Stomach (tissue), 8 donors: ENCODE measurements at regions not wholly inside any gene's neighbourhood (a gene's known extent, or its start where the extent isn't known, plus 50 kb on each side); places are given as distances from the start of the nearest gene placed in this dataset.

Experiments
- DNase-seq, 2 donors: peaks; one replicate each; pipeline versions ENCODE4 v3.0.0 to v3.0.0-alpha.2; 2013 to 2019
- H3K27ac ChIP-seq, 5 donors: fragments of 200-600 bp in 4 of 5; sonication (generic) in 4 of 5; one replicate each; pipeline ENCODE4 v1.5.1; 2013 to 2019; ENCODE audit warnings: mild to moderate bottlenecking in 1 of 5, moderate library complexity in 1 of 5
- H3K27me3 ChIP-seq, 3 donors: fragments of 200-600 bp; sonication (generic); one replicate each; pipeline ENCODE4 v1.5.1; 2017 to 2019; ENCODE audit warnings: mixed run types in 1 of 3
- H3K36me3 ChIP-seq, 4 donors: fragments of 200-600 bp; sonication (generic); 1 replicate in 3 of 4; 2 replicates in 1 of 4; pipeline ENCODE4 v1.5.1; 2016 to 2019
- H3K4me1 ChIP-seq, 4 donors: fragments of 200-600 bp; sonication (generic); one replicate each; pipeline ENCODE4 v1.5.1; 2016 to 2019
- H3K4me3 ChIP-seq, 4 donors: fragments of 200-600 bp; sonication (generic) in 3 of 4; one replicate each; pipeline ENCODE4 v1.5.1; 2016 to 2019; ENCODE audit warnings: mild to moderate bottlenecking in 1 of 4
- H3K9me3 ChIP-seq, 4 donors: fragments of 200-600 bp; sonication (generic); one replicate each; pipeline ENCODE4 v1.5.1; 2016 to 2019
- EP300 ChIP-seq: sonication (generic); formaldehyde crosslinking; IDR thresholded peaks from one replicate; pipeline ENCODE4 v1.6.1; 2017; ENCODE audit warnings: antibody characterized with exemption
- POLR2A ChIP-seq, 4 donors: fragments of 450-650 bp; IDR thresholded peaks; one replicate each; pipeline ENCODE4 v1.6.1; 2016; ENCODE audit warnings: antibody characterized with exemption in 4 of 4, control low read depth in 2 of 4, mild to moderate bottlenecking in 1 of 4, moderate library complexity in 1 of 4
- POLR2AphosphoS5 ChIP-seq, 3 donors: sonication (generic); formaldehyde crosslinking; IDR thresholded peaks; one replicate each; pipeline ENCODE4 v1.6.1; 2016; ENCODE audit warnings: antibody characterized with exemption in 3 of 3
- WGBS, 5 donors: extraction: QIAGEN DNeasy Blood & Tissue Kit in 3 of 5; methylation state at CpG; one replicate each; pipeline versions ENCODE4 v1.1.5 to v1.1.7; 2013 to 2018; 5-methylcytosine and 5-hydroxymethylcytosine counted together
- intact Hi-C: fragments of 100-400 bp; cut with DNase I; formaldehyde crosslinking; loops from one replicate; pipeline ENCODE4 v1.15.1; 2023; ENCODE audit warnings: low total_unique reads
- TF ChIP-seq, protein P1 (sequence below), 7 experiments: fragments of 450-650 bp in 4 of 7; fragments of 200-600 bp in 3 of 7; sonication (generic) in 3 of 7; IDR thresholded peaks; one replicate each; pipeline ENCODE4 v1.5.1; 2016 to 2019; ENCODE audit warnings: antibody characterized with exemption in 7 of 7, control low read depth in 2 of 7, mild to moderate bottlenecking in 1 of 7
- donor health status: healthy with polysubstance abuse.
- donor health status: Bipolar disorder and iron deficiency.
- donor health status: healthy.

DNA sequence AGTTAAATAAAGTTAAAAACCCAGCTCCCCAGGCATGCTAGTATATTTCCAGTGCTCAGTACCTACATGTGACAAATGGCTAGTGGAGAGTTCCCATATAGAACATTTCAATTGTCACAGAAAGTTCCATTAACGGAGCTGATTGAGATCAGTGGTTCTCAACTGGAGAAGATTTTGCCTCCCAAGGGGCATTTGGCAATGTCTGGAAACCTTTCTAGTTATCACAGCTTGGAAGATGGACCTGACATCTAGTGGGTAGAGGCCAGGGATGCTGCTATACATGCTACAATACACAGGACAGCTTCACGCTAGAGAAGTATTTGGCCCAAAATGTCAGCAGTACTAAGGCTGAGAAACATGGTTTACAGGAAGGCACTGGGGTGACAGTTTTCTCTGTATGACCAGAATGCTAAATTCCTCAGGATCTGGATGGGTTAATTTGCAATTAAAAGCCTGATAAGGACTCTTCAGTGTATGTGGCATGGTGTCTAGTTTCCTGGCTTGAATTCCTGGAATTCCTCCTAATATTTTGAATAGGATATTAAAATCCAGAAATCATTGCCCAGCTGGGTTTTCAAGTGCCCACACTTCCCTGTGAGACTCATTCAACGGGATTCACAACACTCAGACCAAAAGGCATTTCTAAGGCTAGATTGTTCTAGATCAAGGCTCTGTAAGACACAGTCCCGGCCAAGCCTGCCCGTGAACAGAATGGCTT is 84.7 kb upstream of the SALL4 start:
- Histone ChIP-seq H3K36me3 (no peaks in the 10 kb centered on the region), H3K27me3 (peaks cover 0 to 7% (median 0%) of the 10 kb centered on the region in 3 donors), H3K4me1 (no peaks in the 10 kb centered on the region), H3K4me3 (no peak overlapping the region), H3K27ac (no peak overlapping the region), H3K9me3 (no peaks in the 10 kb centered on the region)
- TF ChIP-seq, protein P1, sequence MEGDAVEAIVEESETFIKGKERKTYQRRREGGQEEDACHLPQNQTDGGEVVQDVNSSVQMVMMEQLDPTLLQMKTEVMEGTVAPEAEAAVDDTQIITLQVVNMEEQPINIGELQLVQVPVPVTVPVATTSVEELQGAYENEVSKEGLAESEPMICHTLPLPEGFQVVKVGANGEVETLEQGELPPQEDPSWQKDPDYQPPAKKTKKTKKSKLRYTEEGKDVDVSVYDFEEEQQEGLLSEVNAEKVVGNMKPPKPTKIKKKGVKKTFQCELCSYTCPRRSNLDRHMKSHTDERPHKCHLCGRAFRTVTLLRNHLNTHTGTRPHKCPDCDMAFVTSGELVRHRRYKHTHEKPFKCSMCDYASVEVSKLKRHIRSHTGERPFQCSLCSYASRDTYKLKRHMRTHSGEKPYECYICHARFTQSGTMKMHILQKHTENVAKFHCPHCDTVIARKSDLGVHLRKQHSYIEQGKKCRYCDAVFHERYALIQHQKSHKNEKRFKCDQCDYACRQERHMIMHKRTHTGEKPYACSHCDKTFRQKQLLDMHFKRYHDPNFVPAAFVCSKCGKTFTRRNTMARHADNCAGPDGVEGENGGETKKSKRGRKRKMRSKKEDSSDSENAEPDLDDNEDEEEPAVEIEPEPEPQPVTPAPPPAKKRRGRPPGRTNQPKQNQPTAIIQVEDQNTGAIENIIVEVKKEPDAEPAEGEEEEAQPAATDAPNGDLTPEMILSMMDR (IDR thresholded peaks at IDR 0.05) = no peak
- no peak for TF ChIP-seq POLR2A (IDR thresholded peaks at IDR 0.05)
- no peak for TF ChIP-seq POLR2AphosphoS5 (IDR thresholded peaks at IDR 0.05)
- TF ChIP-seq EP300 = no peak
- DNase-seq = no peak
- 77 to 82% (median 81%) methylated on average over 5 of the region's 5 CpGs for WGBS, 5 donors
- intact Hi-C loops = no loop called here

DNA sequence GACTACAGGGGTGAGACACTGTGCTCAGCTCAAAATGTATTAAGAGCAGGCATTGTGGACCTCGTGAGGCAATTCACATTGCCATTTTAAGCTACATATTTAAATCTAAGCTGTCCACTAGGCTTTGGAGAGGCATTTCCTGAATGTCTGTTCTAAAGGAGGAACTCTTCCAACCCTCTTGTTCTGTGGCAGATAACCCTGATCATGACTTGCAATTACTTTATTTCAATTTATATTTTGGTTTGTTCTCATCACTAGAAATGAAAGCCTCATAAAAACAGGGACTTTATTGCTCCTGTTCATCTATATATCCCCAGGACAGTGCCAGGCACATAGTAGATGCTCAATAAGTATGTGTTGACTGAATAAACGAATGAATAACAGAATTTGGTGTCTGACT is 84.0 kb upstream of the SALL4 start:
- TF ChIP-seq POLR2AphosphoS5 (IDR thresholded peaks at IDR 0.05) (no peak), EP300 (no peak)
- TF ChIP-seq, protein P1 (IDR thresholded peaks at IDR 0.05) = no peak
- no peak for DNase-seq
- Histone ChIP-seq H3K27me3 (peaks cover 0 to 7% (median 0%) of the 10 kb centered on the region in 3 donors), H3K27ac (no peak overlapping the region), H3K36me3 (no peaks in the 10 kb centered on the region), H3K4me1 (no peaks in the 10 kb centered on the region), H3K4me3 (no peak overlapping the region), H3K9me3 (no peaks in the 10 kb centered on the region)
- intact Hi-C loops = no loop called here
- WGBS, 5 donors = 50 to 77% (median 64%) methylated on average over 2 of the region's 2 CpGs

DNA sequence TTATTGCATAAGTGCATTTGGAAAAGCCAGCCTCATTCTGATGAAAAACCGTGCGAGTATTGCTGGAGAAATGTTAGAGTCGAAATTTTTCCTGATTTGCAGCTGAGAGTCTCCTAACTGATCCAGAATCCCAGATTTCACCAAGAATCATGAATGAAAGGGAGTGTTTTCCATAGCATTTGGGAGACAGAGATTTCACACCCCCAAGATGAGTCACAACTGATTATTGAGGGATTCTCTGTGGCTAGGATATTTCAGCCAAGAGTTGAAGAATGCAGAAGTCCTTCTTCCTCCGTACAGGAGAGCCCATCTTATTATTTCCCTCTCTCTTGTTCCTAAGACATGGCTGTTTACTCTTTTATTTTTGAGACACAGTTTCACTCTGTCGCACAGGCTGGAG is 82.2 kb upstream of the SALL4 start:
- Histone ChIP-seq H3K36me3 (no peaks in the 10 kb centered on the region), H3K27ac (no peak overlapping the region), H3K4me3 (no peak overlapping the region), H3K9me3 (no peaks in the 10 kb centered on the region), H3K4me1 (no peaks in the 10 kb centered on the region), H3K27me3 (peaks cover 0 to 7% (median 0%) of the 10 kb centered on the region in 3 donors)
- no peak for DNase-seq
- intact Hi-C loops = no loop called here
- no peak for TF ChIP-seq POLR2A (IDR thresholded peaks at IDR 0.05)
- TF ChIP-seq POLR2AphosphoS5 (IDR thresholded peaks at IDR 0.05) = no peak
- no peak for TF ChIP-seq EP300
- TF ChIP-seq, protein P1 (IDR thresholded peaks at IDR 0.05) = no peak
- WGBS, 5 donors = 77 to 85% (median 81%) methylated on average over 4 to 5 of the region's 5 CpGs

DNA sequence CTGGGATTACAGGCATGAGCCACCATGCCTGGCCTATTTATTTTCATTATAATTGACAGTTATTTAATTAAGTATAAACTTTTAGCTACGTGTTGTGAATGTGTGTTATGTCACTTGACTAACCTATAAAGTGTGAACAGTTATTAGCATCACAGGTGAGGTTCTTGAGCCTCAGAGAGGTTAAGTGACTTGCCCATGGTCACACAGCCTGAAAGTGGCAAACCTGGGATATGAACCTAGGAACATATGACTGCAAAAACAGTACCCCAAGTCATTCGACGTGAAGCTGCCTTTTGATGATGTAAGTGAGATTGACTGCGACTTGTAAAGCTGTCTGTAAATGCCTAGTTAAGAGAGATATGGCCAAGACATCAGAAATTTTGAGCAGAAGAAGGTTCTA is 77.9 kb upstream of the SALL4 start:
- Histone ChIP-seq H3K36me3 (no peaks in the 10 kb centered on the region), H3K4me3 (no peak overlapping the region), H3K27me3 (no peaks in the 10 kb centered on the region), H3K4me1 (no peaks in the 10 kb centered on the region), H3K27ac (no peak overlapping the region), H3K9me3 (no peaks in the 10 kb centered on the region)
- intact Hi-C loops = no loop called here
- DNase-seq = no peak
- 81 to 95% (median 90%) methylated on average over 4 of the region's 4 CpGs for WGBS, 5 donors
- TF ChIP-seq POLR2AphosphoS5 (IDR thresholded peaks at IDR 0.05) (no peak), POLR2A (IDR thresholded peaks at IDR 0.05) (no peak), EP300 (no peak)
- TF ChIP-seq, protein P1 (IDR thresholded peaks at IDR 0.05) = no peak
